A549 (cell line): ENCODE measurements at regions not wholly inside any gene's neighbourhood (a gene's known extent, or its start where the extent isn't known, plus 50 kb on each side); places are given as distances from the start of the nearest gene placed in this dataset.

Experiments
- ATAC-seq, 2 experiments: fragments of 200-7000 bp in 1 of 2; fragments of >200 bp in 1 of 2; cut with Nextera tagmentation in 1 of 2; cut with Tn5 transposase in 1 of 2; 3 replicates each; pipeline versions ENCODE4 v1.8.0 to v1.9.1; 2018 to 2020; ENCODE audit warnings: mild to moderate bottlenecking in 1 of 2, moderate library complexity in 1 of 2
- CTCF ChIA-PET: fragments of 300-600 bp; sonication (Branson Sonifier 250); formaldehyde crosslinking; extraction: SDS; loops from one replicate; lab custom pipeline; 2021; ENCODE audit warnings: antibody characterized with exemption, inconsistent platforms; lab: Yijun Ruan, JAX
- POLR2A ChIA-PET: fragments of 350-600 bp; formaldehyde crosslinking; extraction: SDS; loops from one replicate; lab custom pipeline; 2021; ENCODE audit warnings: antibody characterized with exemption, inconsistent platforms; lab: Yijun Ruan, JAX
- DNase-seq, 2 experiments: peaks; one replicate each; pipeline versions ENCODE4 v3.0.0 to v3.0.0-alpha.2; 2011 to 2016; ENCODE audit warnings: low read depth in 1 of 2, low spot score in 1 of 2
- FAIRE-seq: peaks from 2 replicates; lab custom pipeline; 2011; peaks lifted over from hg19 to GRCh38; lab: Jason Lieb, UNC
- H3K27ac ChIP-seq, 2 experiments: fragments of >200 bp; sonication (Bioruptor Twin); formaldehyde crosslinking; 3 replicates each; pipeline ENCODE4 v1.5.1; 2016 to 2017
- H3K4me1 ChIP-seq: fragments of >200 bp; sonication (Bioruptor Twin); formaldehyde crosslinking; 3 replicates; pipeline ENCODE4 v1.6.1; 2016
- H3K4me2 ChIP-seq: fragments of >200 bp; sonication (Bioruptor Twin); formaldehyde crosslinking; 3 replicates; pipeline ENCODE4 v1.6.1; 2016
- H3K4me3 ChIP-seq: fragments of >200 bp; sonication (Bioruptor Twin); formaldehyde crosslinking; 3 replicates; pipeline ENCODE4 v1.5.1; 2016
- H3K9me3 ChIP-seq: fragments of >200 bp; sonication (Bioruptor Twin); formaldehyde crosslinking; 3 replicates; pipeline ENCODE4 v1.6.1; 2016
- CBX2 ChIP-seq: fragments of 200-600 bp; sonication (generic); IDR thresholded peaks from 2 replicates; pipeline ENCODE4 v1.6.1; 2016; ENCODE audit warnings: low read depth, mild to moderate bottlenecking, borderline replicate concordance
- CEBPB ChIP-seq, 2 experiments: fragments of >200 bp in 1 of 2; sonication (Bioruptor Twin) in 1 of 2; formaldehyde crosslinking in 1 of 2; IDR thresholded peaks; 2 replicates each; pipeline ENCODE4 v1.6.1; 2012 to 2016
- CHD4 ChIP-seq: fragments of 200-600 bp; sonication (generic); IDR thresholded peaks from 2 replicates; pipeline ENCODE4 v1.6.1; 2016; ENCODE audit warnings: antibody characterized with exemption, mild to moderate bottlenecking, borderline replicate concordance
- FOSB ChIP-seq: fragments of 250-450 bp; sonication (Bioruptor Pico); IDR thresholded peaks from 2 replicates; pipeline ENCODE4 v1.5.0; 2020; ENCODE audit warnings: mild to moderate bottlenecking, moderate library complexity
- HOXA7 ChIP-seq: fragments of 250-450 bp; sonication (Bioruptor Pico); IDR thresholded peaks from 2 replicates; pipeline ENCODE4 v1.5.0; 2020; ENCODE audit warnings: mild to moderate bottlenecking, moderate library complexity
- HOXB13 ChIP-seq: fragments of 250-450 bp; sonication (Bioruptor Pico); IDR thresholded peaks from 2 replicates; pipeline ENCODE4 v1.5.0; 2020; ENCODE audit warnings: low read depth, mild to moderate bottlenecking, moderate library complexity
- KDM1A ChIP-seq: fragments of 200-600 bp; sonication (generic); IDR thresholded peaks from 2 replicates; pipeline ENCODE4 v1.6.1; 2016; ENCODE audit warnings: low read depth, mild to moderate bottlenecking
- KDM5A ChIP-seq: fragments of 200-600 bp; sonication (generic); IDR thresholded peaks from 2 replicates; pipeline ENCODE4 v1.6.1; 2016; ENCODE audit warnings: antibody characterized with exemption, mild to moderate bottlenecking
- MAFK ChIP-seq: fragments of 450-650 bp; IDR thresholded peaks from 2 replicates; pipeline ENCODE4 v1.6.1; 2014; ENCODE audit not compliant: partially characterized antibody
- MAZ ChIP-seq: fragments of 150-350 bp; IDR thresholded peaks from 2 replicates; pipeline ENCODE4 v1.6.1; 2014; ENCODE audit warnings: antibody characterized with exemption, low read depth, low read length, borderline replicate concordance
- MYC ChIP-seq: IDR thresholded peaks from 2 replicates; pipeline ENCODE4 v1.6.1; 2012; ENCODE audit warnings: mild to moderate bottlenecking, inconsistent platforms, low read length, improper control_type of control experiment, borderline replicate concordance
- NFE2L2 ChIP-seq: fragments of 150-350 bp; conservative IDR thresholded peaks from 2 replicates; pipeline ENCODE4 v1.6.1; 2014; ENCODE audit warnings: low read length
- POLR2A ChIP-seq: IDR thresholded peaks from 2 replicates; pipeline ENCODE4 v1.6.1; 2012; ENCODE audit warnings: mild to moderate bottlenecking, low read length
- RAD21 ChIP-seq, 2 experiments: fragments of >200 bp in 1 of 2; sonication (Bioruptor Twin) in 1 of 2; formaldehyde crosslinking in 1 of 2; IDR thresholded peaks in 1 of 2; conservative IDR thresholded peaks in 1 of 2; 2 replicates in 1 of 2; 3 replicates in 1 of 2; pipeline ENCODE4 v1.6.1; 2012 to 2018; ENCODE audit warnings: inconsistent platforms in 1 of 2
- RNF2 ChIP-seq: fragments of 200-600 bp; sonication (generic); IDR thresholded peaks from 2 replicates; pipeline ENCODE4 v1.6.1; 2016; ENCODE audit warnings: low read depth, mild to moderate bottlenecking, antibody characterized with exemption, moderate library complexity, borderline replicate concordance
- SMC3 ChIP-seq: fragments of >200 bp; sonication (Bioruptor Twin); formaldehyde crosslinking; IDR thresholded peaks from 3 replicates; pipeline ENCODE4 v1.6.1; 2018; ENCODE audit warnings: inconsistent platforms
- SREBF2 ChIP-seq: fragments of 450-650 bp; IDR thresholded peaks from 2 replicates; pipeline ENCODE4 v1.6.1; 2014; ENCODE audit warnings: mild to moderate bottlenecking, moderate library complexity
- ZFP36 ChIP-seq: fragments of 450-650 bp; IDR thresholded peaks from 2 replicates; pipeline ENCODE4 v1.6.1; 2014; ENCODE audit warnings: borderline replicate concordance; ENCODE audit not compliant: partially characterized antibody
- ZNF302 ChIP-seq: fragments of 250-450 bp; sonication (Bioruptor Pico); IDR thresholded peaks from 2 replicates; pipeline ENCODE4 v1.9.0; 2021; ENCODE audit warnings: inconsistent platforms, mild to moderate bottlenecking, moderate library complexity
- WGBS: methylation state at CpG from one replicate; pipeline ENCODE4 v1.1.6; 2017; ENCODE audit errors: missing lambda C conversion rate; 5-methylcytosine and 5-hydroxymethylcytosine counted together
- TF ChIP-seq, protein P1 (sequence below): fragments of >200 bp; sonication (Bioruptor Twin); formaldehyde crosslinking; IDR thresholded peaks from 3 replicates; pipeline ENCODE4 v1.5.1; 2016
- TF ChIP-seq, protein P2 (sequence below): IDR thresholded peaks from 2 replicates; pipeline ENCODE4 v1.6.1; 2012
- TF ChIP-seq, protein P3 (sequence below): fragments of >200 bp; sonication (Bioruptor Twin); formaldehyde crosslinking; IDR thresholded peaks from 3 replicates; pipeline ENCODE4 v1.6.1; 2016
- TF ChIP-seq, protein P4 (sequence below): fragments of 450-650 bp; IDR thresholded peaks from 2 replicates; pipeline ENCODE4 v1.6.1; 2014; ENCODE audit warnings: antibody characterized with exemption
- TF ChIP-seq, protein P5 (sequence below): IDR thresholded peaks from 2 replicates; pipeline ENCODE4 v1.6.1; 2012

DNA sequence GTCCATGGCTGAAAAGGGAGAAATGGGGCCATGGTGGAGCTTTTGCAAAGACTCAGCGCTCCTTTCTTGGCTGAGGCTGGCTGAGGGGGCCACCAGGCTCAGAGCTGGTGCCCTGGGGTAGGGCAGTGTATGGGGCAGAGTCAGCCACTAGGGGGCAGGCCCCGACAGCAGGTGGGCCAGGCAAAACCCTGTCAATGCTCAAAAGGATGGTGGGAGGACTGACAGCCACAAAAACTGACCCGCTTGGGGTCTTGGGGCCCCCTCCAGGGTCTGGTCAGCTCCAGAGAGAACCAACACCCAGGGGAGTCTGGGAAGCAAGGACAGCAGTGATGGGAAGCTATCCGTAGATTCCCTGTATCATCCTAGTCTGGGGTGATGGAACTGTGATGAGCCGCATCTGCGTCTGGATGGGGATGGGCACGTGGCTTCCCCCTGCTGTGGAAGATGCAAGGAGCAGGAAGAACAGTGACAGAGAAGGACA, 306.9 kb downstream of the DHX35 start:
- Histone ChIP-seq H3K4me3 (no peak overlapping the region), H3K4me2 (no peak overlapping the region), H3K9me3 (no peaks in the 10 kb centered on the region), H3K27ac (no peak overlapping the region), H3K4me1 (no peaks in the 10 kb centered on the region)
- FAIRE-seq (no peak), DNase-seq (peak; percentile 25 to 51), ATAC-seq (peak; percentile 76 to 96; a peak in 5 of 6 replicates)
- POLR2A ChIA-PET: no interaction called here
- 12% methylated on average over 7 of the region's 7 CpGs for WGBS
- CTCF ChIA-PET: interaction anchor here (0.7 to 5.3 kb wide), 30 partner anchors 8 to 1693 kb away, joined by 3 to 40 read pairs (median 4); partner anchors contain the start of gene MAFB
- TF ChIP-seq MAFK: no peak
- TF ChIP-seq RAD21 (conservative IDR thresholded peaks at IDR 0.05 in 1 of 2, IDR thresholded peaks at IDR 0.05 in 1 of 2): peak; percentile 79 to 84
- TF ChIP-seq SMC3: peak; percentile 53; the same call in 2 of the 3 replicates
- TF ChIP-seq, protein P1, sequence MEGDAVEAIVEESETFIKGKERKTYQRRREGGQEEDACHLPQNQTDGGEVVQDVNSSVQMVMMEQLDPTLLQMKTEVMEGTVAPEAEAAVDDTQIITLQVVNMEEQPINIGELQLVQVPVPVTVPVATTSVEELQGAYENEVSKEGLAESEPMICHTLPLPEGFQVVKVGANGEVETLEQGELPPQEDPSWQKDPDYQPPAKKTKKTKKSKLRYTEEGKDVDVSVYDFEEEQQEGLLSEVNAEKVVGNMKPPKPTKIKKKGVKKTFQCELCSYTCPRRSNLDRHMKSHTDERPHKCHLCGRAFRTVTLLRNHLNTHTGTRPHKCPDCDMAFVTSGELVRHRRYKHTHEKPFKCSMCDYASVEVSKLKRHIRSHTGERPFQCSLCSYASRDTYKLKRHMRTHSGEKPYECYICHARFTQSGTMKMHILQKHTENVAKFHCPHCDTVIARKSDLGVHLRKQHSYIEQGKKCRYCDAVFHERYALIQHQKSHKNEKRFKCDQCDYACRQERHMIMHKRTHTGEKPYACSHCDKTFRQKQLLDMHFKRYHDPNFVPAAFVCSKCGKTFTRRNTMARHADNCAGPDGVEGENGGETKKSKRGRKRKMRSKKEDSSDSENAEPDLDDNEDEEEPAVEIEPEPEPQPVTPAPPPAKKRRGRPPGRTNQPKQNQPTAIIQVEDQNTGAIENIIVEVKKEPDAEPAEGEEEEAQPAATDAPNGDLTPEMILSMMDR: peak; percentile 72

DNA sequence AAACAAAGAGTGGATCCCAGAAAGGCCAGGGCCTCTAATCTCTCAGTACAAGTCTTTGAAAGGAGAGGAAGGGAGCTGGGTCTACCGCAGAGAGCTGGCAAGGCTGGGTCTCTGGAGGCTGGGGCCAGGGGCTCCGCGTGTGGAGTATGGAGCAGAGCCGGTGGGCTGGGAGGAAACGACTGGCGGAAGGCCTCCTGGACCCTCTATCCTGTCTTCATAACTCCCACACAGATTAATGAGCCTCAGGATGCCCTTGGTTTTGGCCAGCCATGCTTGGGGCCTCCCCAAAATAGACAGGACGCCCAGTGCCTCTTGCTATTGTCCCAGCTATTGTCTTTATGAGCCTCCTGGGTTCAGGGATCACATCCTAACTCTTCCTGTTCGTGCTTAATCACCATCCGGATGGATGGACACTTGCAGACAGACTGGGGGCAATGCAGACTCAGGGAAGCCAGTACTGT, 306.4 kb downstream of the DHX35 start:
- DNase-seq (no peak), ATAC-seq (no peak; a peak in 1 of 6 replicates)

DNA sequence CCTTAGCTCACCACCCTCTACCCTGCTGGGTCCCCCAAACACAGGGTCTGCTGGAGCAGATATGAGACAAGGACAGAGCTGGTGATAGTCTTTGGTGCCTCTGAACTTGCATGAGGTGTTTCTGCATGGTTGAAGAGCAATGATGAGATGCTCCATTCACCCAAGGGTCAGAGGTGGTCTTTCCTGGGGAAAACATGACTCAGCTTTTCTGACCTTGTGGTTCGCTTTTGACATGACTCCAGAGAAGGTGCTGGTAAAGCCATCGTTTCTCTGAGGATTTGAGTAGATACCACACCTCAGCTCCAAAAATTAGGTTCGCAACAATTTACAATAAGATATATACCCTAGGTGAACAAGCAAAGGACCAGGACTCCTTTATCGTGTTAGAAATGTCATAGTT, 304.8 kb downstream of the DHX35 start:
- ATAC-seq (no peak), FAIRE-seq (no peak), DNase-seq (no peak)
- CTCF ChIA-PET: interaction anchor here (1.3 to 5.3 kb wide), 6 partner anchors 9 to 1695 kb away, joined by 3 to 40 read pairs (median 8); no protein-coding TSS in a partner anchor
- H3K4me3 ChIP-seq: no peak overlapping the region
- TF ChIP-seq ZFP36 (no peak), MAFK (peak; percentile 72), POLR2A (no peak), MAZ (no peak), HOXB13 (CRISPR knock-in tag) (no peak), NFE2L2 (peak; percentile 74)
- WGBS: 39% methylated on average over 4 of the region's 4 CpGs
- POLR2A ChIA-PET: no interaction called here
- no peaks in the 10 kb centered on the region for H3K9me3 ChIP-seq
- no peak overlapping the region for H3K4me2 ChIP-seq
- H3K4me1 ChIP-seq: no peaks in the 10 kb centered on the region
- no peak overlapping the region for H3K27ac ChIP-seq

More for the DNA sequence above, 306.4 kb downstream of the DHX35 start:
- no peaks in the 10 kb centered on the region for H3K4me1 ChIP-seq
- no peak overlapping the region for H3K27ac ChIP-seq
- no peak overlapping the region for H3K4me3 ChIP-seq
- no peak for FAIRE-seq
- H3K4me2 ChIP-seq: no peak overlapping the region
- 33% methylated on average over 9 of the region's 9 CpGs for WGBS
- TF ChIP-seq ZNF302 (CRISPR knock-in tag): no peak
- no peak for TF ChIP-seq NFE2L2
- no peak for TF ChIP-seq KDM5A
- no peak for TF ChIP-seq MAZ
- TF ChIP-seq RNF2: no peak
- no peak for TF ChIP-seq HOXA7 (CRISPR knock-in tag)
- TF ChIP-seq, protein P2, sequence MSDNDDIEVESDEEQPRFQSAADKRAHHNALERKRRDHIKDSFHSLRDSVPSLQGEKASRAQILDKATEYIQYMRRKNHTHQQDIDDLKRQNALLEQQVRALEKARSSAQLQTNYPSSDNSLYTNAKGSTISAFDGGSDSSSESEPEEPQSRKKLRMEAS: no peak
- no peak for TF ChIP-seq CEBPB (IDR thresholded peaks at IDR 0.05)
- TF ChIP-seq FOSB (CRISPR knock-in tag): no peak
- TF ChIP-seq, protein P3, sequence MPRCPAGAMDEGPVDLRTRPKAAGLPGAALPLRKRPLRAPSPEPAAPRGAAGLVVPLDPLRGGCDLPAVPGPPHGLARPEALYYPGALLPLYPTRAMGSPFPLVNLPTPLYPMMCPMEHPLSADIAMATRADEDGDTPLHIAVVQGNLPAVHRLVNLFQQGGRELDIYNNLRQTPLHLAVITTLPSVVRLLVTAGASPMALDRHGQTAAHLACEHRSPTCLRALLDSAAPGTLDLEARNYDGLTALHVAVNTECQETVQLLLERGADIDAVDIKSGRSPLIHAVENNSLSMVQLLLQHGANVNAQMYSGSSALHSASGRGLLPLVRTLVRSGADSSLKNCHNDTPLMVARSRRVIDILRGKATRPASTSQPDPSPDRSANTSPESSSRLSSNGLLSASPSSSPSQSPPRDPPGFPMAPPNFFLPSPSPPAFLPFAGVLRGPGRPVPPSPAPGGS: no peak
- no peak for TF ChIP-seq SREBF2
- no peak for TF ChIP-seq CHD4
- no peak for TF ChIP-seq CBX2
- TF ChIP-seq MAFK: no peak
- TF ChIP-seq MYC: no peak
- TF ChIP-seq, protein P4, sequence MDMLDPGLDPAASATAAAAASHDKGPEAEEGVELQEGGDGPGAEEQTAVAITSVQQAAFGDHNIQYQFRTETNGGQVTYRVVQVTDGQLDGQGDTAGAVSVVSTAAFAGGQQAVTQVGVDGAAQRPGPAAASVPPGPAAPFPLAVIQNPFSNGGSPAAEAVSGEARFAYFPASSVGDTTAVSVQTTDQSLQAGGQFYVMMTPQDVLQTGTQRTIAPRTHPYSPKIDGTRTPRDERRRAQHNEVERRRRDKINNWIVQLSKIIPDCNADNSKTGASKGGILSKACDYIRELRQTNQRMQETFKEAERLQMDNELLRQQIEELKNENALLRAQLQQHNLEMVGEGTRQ: no peak
- no peak for TF ChIP-seq KDM1A
- TF ChIP-seq, protein P5, sequence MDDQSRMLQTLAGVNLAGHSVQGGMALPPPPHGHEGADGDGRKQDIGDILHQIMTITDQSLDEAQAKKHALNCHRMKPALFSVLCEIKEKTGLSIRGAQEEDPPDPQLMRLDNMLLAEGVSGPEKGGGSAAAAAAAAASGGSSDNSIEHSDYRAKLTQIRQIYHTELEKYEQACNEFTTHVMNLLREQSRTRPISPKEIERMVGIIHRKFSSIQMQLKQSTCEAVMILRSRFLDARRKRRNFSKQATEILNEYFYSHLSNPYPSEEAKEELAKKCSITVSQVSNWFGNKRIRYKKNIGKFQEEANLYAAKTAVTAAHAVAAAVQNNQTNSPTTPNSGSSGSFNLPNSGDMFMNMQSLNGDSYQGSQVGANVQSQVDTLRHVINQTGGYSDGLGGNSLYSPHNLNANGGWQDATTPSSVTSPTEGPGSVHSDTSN: no peak
- TF ChIP-seq, all 56 proteins: peak for 0
- CTCF ChIA-PET: interaction anchor here (0.7 to 5.3 kb wide), 26 partner anchors 9 to 1693 kb away, joined by 3 to 40 read pairs (median 5); partner anchors contain the start of gene MAFB
- POLR2A ChIA-PET: no interaction called here
- H3K9me3 ChIP-seq: no peaks in the 10 kb centered on the region
